AG20443 (cell line): ENCODE measurements at regions not wholly inside any gene's neighbourhood (a gene's known extent, or its start where the extent isn't known, plus 50 kb on each side); places are given as distances from the start of the nearest gene placed in this dataset.
A peak's percentile ranks its signal among the peaks of the same experiment; 100 is the strongest.

Experiments
- DNase-seq: peaks from one replicate; pipeline ENCODE4 v3.0.0; 2012; ENCODE audit warnings: low spot score, mixed read lengths

GRCh38 chr1:30609336-30609998 is 113.9 kb downstream of the MATN1 start:
- DNase-seq = no peak

- DNase-seq = no peak
These were observed 115.7 kb downstream of the MATN1 start for GRCh38 chr1:30607723-30608122.

- DNase-seq = no peak
These were observed 117.2 kb downstream of the MATN1 start for GRCh38 chr1:30606166-30606565.

GRCh38 chr1:30605441-30605920 is 117.9 kb downstream of the MATN1 start:
- DNase-seq = no peak

GRCh38 chr1:30604801-30605440 is 118.5 kb downstream of the MATN1 start:
- DNase-seq = no peak

GRCh38 chr1:30603081-30603858 is 120.1 kb downstream of the MATN1 start:
- no peak for DNase-seq

GRCh38 chr1:30601316-30602085 is 121.9 kb downstream of the MATN1 start:
- no peak for DNase-seq

GRCh38 chr1:30600706-30601105 is 122.7 kb downstream of the MATN1 start:
- DNase-seq = no peak

GRCh38 chr1:30600258-30600657 is 123.1 kb downstream of the MATN1 start:
- DNase-seq = no peak

- DNase-seq = no peak
These were observed 123.7 kb downstream of the MATN1 start for GRCh38 chr1:30599721-30600120.

GRCh38 chr1:30598571-30599114 is 124.7 kb downstream of the MATN1 start:
- no peak for DNase-seq

GRCh38 chr1:30597711-30598110 is 125.7 kb downstream of the MATN1 start:
- no peak for DNase-seq

GRCh38 chr1:30596891-30597290 is 126.5 kb downstream of the MATN1 start:
- DNase-seq = no peak

GRCh38 chr1:30596470-30596869 is 126.9 kb downstream of the MATN1 start:
- DNase-seq = no peak

GRCh38 chr1:30589083-30589482 is 134.3 kb downstream of the MATN1 start:
- peak; percentile 0 for DNase-seq

- peak; percentile 7 for DNase-seq
These were observed 134.9 kb downstream of the MATN1 start for GRCh38 chr1:30588311-30589073.

- no peak for DNase-seq
These were observed 136.7 kb downstream of the MATN1 start for GRCh38 chr1:30586671-30587070.

- no peak for DNase-seq
These were observed 143.8 kb downstream of the MATN1 start for GRCh38 chr1:30579580-30579979.

- no peak for DNase-seq
These were observed 148.3 kb downstream of the MATN1 start for GRCh38 chr1:30575066-30575465.

- DNase-seq = peak; percentile 34
These were observed 151.2 kb downstream of the MATN1 start for GRCh38 chr1:30572192-30572591.

- no peak for DNase-seq
These were observed 152.0 kb downstream of the MATN1 start for GRCh38 chr1:30571380-30571779.
